ENCODE measurements at regions not wholly inside any gene's neighbourhood (a gene's known extent, or its start where the extent isn't known, plus 50 kb on each side); places are given as distances from the start of the nearest gene placed in this dataset.

GRCh38 chr2:177127821-177128220 lies 84.8 kb upstream of the HNRNPA3 start:
- Histone ChIP-seq H3K36me3 (no peaks in the 10 kb centered on the region), H3K4me3 (ENCODE audit: low read depth, low read length) (no peak overlapping the region), H3K27ac (no peak overlapping the region), H3K9me3 (ENCODE audit: severe bottlenecking) (no peaks in the 10 kb centered on the region), H3K27me3 (ENCODE audit: insufficient read depth, low read depth, severe bottlenecking) (no peaks in the 10 kb centered on the region)
- TF ChIP-seq CTCF (IDR thresholded peaks at IDR 0.05; ENCODE audit: low read depth, low read length): no peak
- no peak for DNase-seq

GRCh38 chr2:177129610-177130009 lies 83.0 kb upstream of the HNRNPA3 start:
- Histone ChIP-seq H3K27ac (no peak overlapping the region), H3K27me3 (ENCODE audit: insufficient read depth, low read depth, severe bottlenecking) (no peaks in the 10 kb centered on the region), H3K9me3 (ENCODE audit: severe bottlenecking) (no peaks in the 10 kb centered on the region), H3K36me3 (no peaks in the 10 kb centered on the region), H3K4me3 (ENCODE audit: low read depth, low read length) (no peak overlapping the region)
- DNase-seq: no peak
- no peak for TF ChIP-seq CTCF (IDR thresholded peaks at IDR 0.05; ENCODE audit: low read depth, low read length)

- TF ChIP-seq CTCF (IDR thresholded peaks at IDR 0.05; ENCODE audit: low read depth, low read length): no peak
- H3K9me3 ChIP-seq (ENCODE audit: severe bottlenecking): no peaks in the 10 kb centered on the region
- no peak overlapping the region for H3K27ac ChIP-seq
- no peaks in the 10 kb centered on the region for H3K36me3 ChIP-seq
- no peak for DNase-seq
- no peak overlapping the region for H3K4me3 ChIP-seq (ENCODE audit: low read depth, low read length)
- no peaks in the 10 kb centered on the region for H3K27me3 ChIP-seq (ENCODE audit: insufficient read depth, low read depth, severe bottlenecking)
These were observed 80.7 kb upstream of the HNRNPA3 start for GRCh38 chr2:177131858-177132257.

- Histone ChIP-seq H3K36me3 (no peaks in the 10 kb centered on the region), H3K27ac (no peak overlapping the region), H3K27me3 (ENCODE audit: insufficient read depth, low read depth, severe bottlenecking) (no peaks in the 10 kb centered on the region), H3K9me3 (ENCODE audit: severe bottlenecking) (no peaks in the 10 kb centered on the region), H3K4me3 (ENCODE audit: low read depth, low read length) (no peak overlapping the region)
- DNase-seq: no peak
- no peak for TF ChIP-seq CTCF (IDR thresholded peaks at IDR 0.05; ENCODE audit: low read depth, low read length)
These were observed 73.8 kb upstream of the HNRNPA3 start for GRCh38 chr2:177138823-177139222.

GRCh38 chr2:177141866-177142265 lies 70.7 kb upstream of the HNRNPA3 start:
- H3K27me3 ChIP-seq (ENCODE audit: insufficient read depth, low read depth, severe bottlenecking): no peaks in the 10 kb centered on the region
- no peak overlapping the region for H3K4me3 ChIP-seq (ENCODE audit: low read depth, low read length)
- no peak for TF ChIP-seq CTCF (IDR thresholded peaks at IDR 0.05; ENCODE audit: low read depth, low read length)
- H3K9me3 ChIP-seq (ENCODE audit: severe bottlenecking): no peaks in the 10 kb centered on the region
- H3K27ac ChIP-seq: no peak overlapping the region
- no peaks in the 10 kb centered on the region for H3K36me3 ChIP-seq
- no peak for DNase-seq

- no peak overlapping the region for H3K27ac ChIP-seq
- H3K9me3 ChIP-seq (ENCODE audit: severe bottlenecking): no peaks in the 10 kb centered on the region
- no peaks in the 10 kb centered on the region for H3K36me3 ChIP-seq
- DNase-seq: no peak
- no peak for TF ChIP-seq CTCF (IDR thresholded peaks at IDR 0.05; ENCODE audit: low read depth, low read length)
- H3K4me3 ChIP-seq (ENCODE audit: low read depth, low read length): no peak overlapping the region
- no peaks in the 10 kb centered on the region for H3K27me3 ChIP-seq (ENCODE audit: insufficient read depth, low read depth, severe bottlenecking)
These were observed 69.2 kb upstream of the HNRNPA3 start for GRCh38 chr2:177143444-177143843.

All from WERI-Rb-1 (cell line).